ENCODE measurements at regions not wholly inside any gene's neighbourhood (a gene's known extent, or its start where the extent isn't known, plus 50 kb on each side); places are given as distances from the start of the nearest gene placed in this dataset.

DNA sequence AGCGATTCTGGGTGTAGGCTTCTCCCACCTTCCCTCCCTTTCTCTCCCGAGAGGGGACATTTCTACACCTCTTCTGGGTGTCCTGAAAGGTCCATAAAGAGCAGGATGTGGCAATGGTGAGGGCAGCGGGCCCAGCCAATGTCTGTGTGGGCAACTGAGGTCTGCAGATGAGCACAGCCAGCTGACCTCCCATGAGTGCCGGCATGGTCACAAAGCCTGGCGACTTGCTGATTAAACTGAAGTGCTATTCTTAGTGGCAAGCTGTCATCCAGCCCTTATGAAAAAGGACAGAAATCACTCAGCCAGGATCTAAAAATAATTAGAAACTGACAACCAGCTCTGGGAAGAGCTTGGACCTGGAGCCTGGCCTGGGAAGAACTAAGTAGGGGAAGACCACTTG lies 124.3 kb upstream of the RGMA start:
- H3K27me3 ChIP-seq = no peaks in the 10 kb centered on the region
- TF ChIP-seq POLR2A (IDR thresholded peaks at IDR 0.05) (no peak), EP300 (IDR thresholded peaks at IDR 0.05) (no peak)
- TF ChIP-seq, protein P1, sequence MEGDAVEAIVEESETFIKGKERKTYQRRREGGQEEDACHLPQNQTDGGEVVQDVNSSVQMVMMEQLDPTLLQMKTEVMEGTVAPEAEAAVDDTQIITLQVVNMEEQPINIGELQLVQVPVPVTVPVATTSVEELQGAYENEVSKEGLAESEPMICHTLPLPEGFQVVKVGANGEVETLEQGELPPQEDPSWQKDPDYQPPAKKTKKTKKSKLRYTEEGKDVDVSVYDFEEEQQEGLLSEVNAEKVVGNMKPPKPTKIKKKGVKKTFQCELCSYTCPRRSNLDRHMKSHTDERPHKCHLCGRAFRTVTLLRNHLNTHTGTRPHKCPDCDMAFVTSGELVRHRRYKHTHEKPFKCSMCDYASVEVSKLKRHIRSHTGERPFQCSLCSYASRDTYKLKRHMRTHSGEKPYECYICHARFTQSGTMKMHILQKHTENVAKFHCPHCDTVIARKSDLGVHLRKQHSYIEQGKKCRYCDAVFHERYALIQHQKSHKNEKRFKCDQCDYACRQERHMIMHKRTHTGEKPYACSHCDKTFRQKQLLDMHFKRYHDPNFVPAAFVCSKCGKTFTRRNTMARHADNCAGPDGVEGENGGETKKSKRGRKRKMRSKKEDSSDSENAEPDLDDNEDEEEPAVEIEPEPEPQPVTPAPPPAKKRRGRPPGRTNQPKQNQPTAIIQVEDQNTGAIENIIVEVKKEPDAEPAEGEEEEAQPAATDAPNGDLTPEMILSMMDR (IDR thresholded peaks at IDR 0.05) = no peak

DNA sequence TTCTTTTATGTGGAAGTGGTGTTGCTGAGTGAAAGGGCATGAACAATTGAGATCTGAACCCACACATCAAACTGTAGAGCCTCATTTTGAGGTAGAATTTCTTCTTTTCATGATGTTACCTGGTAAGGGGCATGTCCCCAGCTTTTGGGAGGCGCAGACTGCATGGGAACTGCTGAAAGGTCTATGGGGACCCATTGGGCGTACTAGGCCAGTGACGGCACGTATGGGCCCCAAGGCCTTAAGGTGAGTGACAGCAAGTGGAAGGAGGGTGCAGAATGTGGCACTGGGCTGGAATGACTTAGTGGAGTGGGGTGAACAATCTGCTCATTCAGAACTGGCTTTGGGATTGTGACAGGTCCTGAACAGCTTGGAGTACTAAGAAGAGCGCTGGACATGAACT lies 123.6 kb upstream of the RGMA start:
- Histone ChIP-seq H3K9me3 (no peaks in the 10 kb centered on the region), H3K4me1 (no peaks in the 10 kb centered on the region), H3K27me3 (no peaks in the 10 kb centered on the region), H3K4me3 (no peak overlapping the region), H3K27ac (no peak overlapping the region), H3K36me3 (no peaks in the 10 kb centered on the region)
- no peak for DNase-seq (ENCODE audit: low spot score in 2 of 2)
- 93 to 97% methylated on average over 4 to 5 of the region's 5 CpGs for WGBS, 2 donors
- TF ChIP-seq POLR2A (IDR thresholded peaks at IDR 0.05) = no peak
- no peak for TF ChIP-seq EP300 (IDR thresholded peaks at IDR 0.05)
- TF ChIP-seq, protein P1 (IDR thresholded peaks at IDR 0.05) = no peak

More for the DNA sequence above, 124.3 kb upstream of the RGMA start:
- Histone ChIP-seq H3K4me1 (no peaks in the 10 kb centered on the region), H3K9me3 (no peaks in the 10 kb centered on the region), H3K27ac (no peak overlapping the region), H3K4me3 (no peak overlapping the region), H3K36me3 (no peaks in the 10 kb centered on the region)
- peak in 1 of 2 donors; percentile 2 for DNase-seq (ENCODE audit: low spot score in 2 of 2)
- WGBS, 2 donors = 77 to 92% methylated on average over 5 of the region's 5 CpGs

DNA sequence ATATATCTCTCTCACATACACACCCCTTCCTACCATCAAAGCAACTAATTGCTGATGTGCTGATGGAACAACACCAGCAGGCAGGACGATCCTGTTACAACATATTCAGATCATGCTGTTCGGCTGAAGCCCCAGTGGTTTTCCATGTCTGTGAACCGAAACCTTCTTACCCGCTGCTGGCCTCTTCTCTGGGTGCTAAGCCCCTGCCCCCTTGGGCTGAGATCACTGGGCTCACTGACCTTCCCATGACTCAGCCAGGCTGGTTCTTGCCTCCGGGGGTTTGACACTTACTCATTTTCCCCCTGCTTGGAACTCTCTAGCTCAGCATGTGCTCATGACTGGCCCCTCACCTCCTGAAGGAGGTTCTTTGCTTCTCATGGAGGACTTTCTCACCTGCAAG lies 122.0 kb upstream of the RGMA start:
- no peak for DNase-seq (ENCODE audit: low spot score in 2 of 2)
- Histone ChIP-seq H3K4me1 (no peaks in the 10 kb centered on the region), H3K36me3 (no peaks in the 10 kb centered on the region), H3K4me3 (no peak overlapping the region), H3K27ac (no peak overlapping the region), H3K27me3 (no peaks in the 10 kb centered on the region), H3K9me3 (no peaks in the 10 kb centered on the region)
- 83 to 85% methylated on average over 5 of the region's 5 CpGs for WGBS, 2 donors
- TF ChIP-seq POLR2A (IDR thresholded peaks at IDR 0.05) = no peak
- no peak for TF ChIP-seq EP300 (IDR thresholded peaks at IDR 0.05)
- TF ChIP-seq, protein P1 (IDR thresholded peaks at IDR 0.05) = no peak

DNA sequence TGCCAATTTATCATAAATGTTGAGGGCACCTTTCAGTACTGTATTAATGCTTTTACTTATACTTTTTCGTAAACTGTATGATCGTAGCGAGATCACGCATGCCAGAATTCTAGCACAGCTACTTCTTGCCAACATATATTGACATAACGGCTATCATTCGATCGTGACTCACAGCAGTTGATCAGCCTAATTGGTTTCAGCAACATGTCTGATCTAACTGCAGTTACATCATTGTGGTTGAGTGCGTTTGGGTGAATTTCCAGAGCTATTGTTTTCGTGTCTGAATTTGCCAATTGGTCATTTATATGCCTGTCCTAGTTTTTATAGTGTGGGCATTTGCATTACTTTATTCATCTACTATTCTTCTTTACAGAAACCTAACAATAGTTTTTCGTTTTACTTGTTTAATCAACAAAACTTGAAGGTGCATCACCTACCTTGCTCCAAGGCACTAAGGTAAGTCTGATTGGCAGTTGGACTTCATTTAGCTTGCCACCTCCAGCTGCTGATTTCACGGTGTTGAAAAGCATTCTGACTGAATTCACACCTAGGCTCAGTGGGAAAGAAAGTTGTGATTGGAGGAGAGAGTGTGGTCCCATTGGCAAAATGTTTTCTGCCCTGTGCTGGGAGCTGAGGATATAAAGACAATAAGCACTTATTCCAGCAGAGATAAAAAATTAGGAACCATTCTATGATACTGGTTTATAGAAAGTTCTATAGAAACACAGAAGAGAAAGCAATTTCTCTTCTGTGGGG lies 120.9 kb upstream of the RGMA start:
- Histone ChIP-seq H3K27me3 (no peaks in the 10 kb centered on the region), H3K36me3 (no peaks in the 10 kb centered on the region), H3K4me3 (no peak overlapping the region), H3K4me1 (no peaks in the 10 kb centered on the region), H3K9me3 (no peaks in the 10 kb centered on the region), H3K27ac (no peak overlapping the region)
- 84 to 85% methylated on average over 11 of the region's 11 CpGs for WGBS, 2 donors
- no peak for DNase-seq (ENCODE audit: low spot score in 2 of 2)
- TF ChIP-seq, protein P1 (IDR thresholded peaks at IDR 0.05) = no peak
- TF ChIP-seq POLR2A (IDR thresholded peaks at IDR 0.05) = no peak
- TF ChIP-seq EP300 (IDR thresholded peaks at IDR 0.05) = no peak

DNA sequence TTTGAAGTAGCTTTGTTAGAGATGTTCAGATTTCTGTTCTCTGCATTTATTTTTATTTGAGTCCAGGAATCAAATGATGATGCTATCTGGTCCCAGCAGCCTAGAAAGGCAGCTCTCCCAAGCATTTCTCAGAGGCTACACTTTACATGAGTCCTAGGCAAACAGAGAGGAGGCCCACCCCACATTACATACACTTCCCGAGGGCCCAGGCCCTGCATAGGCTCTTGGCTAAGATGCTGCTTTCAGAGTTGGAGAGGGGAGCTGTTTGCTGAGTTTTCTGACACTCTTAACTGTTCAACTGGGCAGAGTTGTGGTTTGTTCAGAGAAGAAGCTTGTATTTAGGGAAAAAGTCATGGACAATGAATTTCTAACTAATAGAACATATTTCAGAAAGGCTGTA lies 117.9 kb upstream of the RGMA start:
- Histone ChIP-seq H3K4me1 (no peaks in the 10 kb centered on the region), H3K4me3 (no peak overlapping the region), H3K27me3 (no peaks in the 10 kb centered on the region), H3K27ac (no peak overlapping the region), H3K9me3 (no peaks in the 10 kb centered on the region), H3K36me3 (no peaks in the 10 kb centered on the region)
- TF ChIP-seq EP300 (IDR thresholded peaks at IDR 0.05) (no peak), POLR2A (IDR thresholded peaks at IDR 0.05) (no peak)
- TF ChIP-seq, protein P1 (IDR thresholded peaks at IDR 0.05) = no peak
- no peak for DNase-seq (ENCODE audit: low spot score in 2 of 2)
- WGBS, 2 donors = 74 to 80% methylated on average over 1 of the region's 1 CpG

Measured in tibial nerve (tissue), 4 donors.